HL-60 (cell line): ENCODE measurements at regions not wholly inside any gene's neighbourhood (a gene's known extent, or its start where the extent isn't known, plus 50 kb on each side); places are given as distances from the start of the nearest gene placed in this dataset.

Source experiments
- GABPA ChIP-seq: IDR thresholded peaks from 2 replicates; pipeline ENCODE4 v1.6.1; 2012; ENCODE audit warnings: low read depth
- POLR2AphosphoS5 ChIP-seq: IDR thresholded peaks from 2 replicates; pipeline ENCODE4 v1.6.1; 2012; ENCODE audit warnings: low read depth
- SPI1 ChIP-seq: IDR thresholded peaks from 2 replicates; pipeline ENCODE4 v1.6.1; 2012; ENCODE audit warnings: low read depth, mild to moderate bottlenecking, borderline replicate concordance
- TF ChIP-seq, protein P1 (sequence below): IDR thresholded peaks from one replicate; pipeline ENCODE4 v1.5.1; 2011; ENCODE audit warnings: low read length, control low read depth, inconsistent platforms; ENCODE audit not compliant: insufficient read depth
- TF ChIP-seq, protein P2 (sequence below): IDR thresholded peaks from 2 replicates; pipeline ENCODE4 v1.6.1; 2012; ENCODE audit warnings: low read depth; ENCODE audit not compliant: insufficient replicate concordance

DNA sequence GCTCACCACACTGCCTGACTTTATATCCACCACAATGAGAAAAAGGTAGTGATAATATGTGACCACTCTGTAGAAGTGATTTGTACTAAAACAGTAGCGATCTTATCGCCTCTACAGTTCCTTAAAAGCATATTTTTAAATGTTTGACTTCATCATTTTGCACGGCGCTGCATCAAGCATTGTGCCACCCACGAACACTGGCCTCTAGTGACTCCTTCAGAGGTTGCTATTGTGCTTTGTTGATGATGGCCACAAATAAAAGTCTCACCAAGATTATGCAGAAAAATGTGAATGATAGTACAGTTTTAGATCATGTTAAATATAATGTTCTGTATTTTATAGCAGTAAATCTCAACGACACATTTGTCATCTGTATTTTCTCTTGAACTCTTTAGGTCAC, 186.5 kb upstream of the NCAM2 start:
- TF ChIP-seq, protein P1, sequence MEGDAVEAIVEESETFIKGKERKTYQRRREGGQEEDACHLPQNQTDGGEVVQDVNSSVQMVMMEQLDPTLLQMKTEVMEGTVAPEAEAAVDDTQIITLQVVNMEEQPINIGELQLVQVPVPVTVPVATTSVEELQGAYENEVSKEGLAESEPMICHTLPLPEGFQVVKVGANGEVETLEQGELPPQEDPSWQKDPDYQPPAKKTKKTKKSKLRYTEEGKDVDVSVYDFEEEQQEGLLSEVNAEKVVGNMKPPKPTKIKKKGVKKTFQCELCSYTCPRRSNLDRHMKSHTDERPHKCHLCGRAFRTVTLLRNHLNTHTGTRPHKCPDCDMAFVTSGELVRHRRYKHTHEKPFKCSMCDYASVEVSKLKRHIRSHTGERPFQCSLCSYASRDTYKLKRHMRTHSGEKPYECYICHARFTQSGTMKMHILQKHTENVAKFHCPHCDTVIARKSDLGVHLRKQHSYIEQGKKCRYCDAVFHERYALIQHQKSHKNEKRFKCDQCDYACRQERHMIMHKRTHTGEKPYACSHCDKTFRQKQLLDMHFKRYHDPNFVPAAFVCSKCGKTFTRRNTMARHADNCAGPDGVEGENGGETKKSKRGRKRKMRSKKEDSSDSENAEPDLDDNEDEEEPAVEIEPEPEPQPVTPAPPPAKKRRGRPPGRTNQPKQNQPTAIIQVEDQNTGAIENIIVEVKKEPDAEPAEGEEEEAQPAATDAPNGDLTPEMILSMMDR: no peak
- TF ChIP-seq POLR2AphosphoS5 (no peak), GABPA (no peak), SPI1 (no peak)
- TF ChIP-seq, protein P2, sequence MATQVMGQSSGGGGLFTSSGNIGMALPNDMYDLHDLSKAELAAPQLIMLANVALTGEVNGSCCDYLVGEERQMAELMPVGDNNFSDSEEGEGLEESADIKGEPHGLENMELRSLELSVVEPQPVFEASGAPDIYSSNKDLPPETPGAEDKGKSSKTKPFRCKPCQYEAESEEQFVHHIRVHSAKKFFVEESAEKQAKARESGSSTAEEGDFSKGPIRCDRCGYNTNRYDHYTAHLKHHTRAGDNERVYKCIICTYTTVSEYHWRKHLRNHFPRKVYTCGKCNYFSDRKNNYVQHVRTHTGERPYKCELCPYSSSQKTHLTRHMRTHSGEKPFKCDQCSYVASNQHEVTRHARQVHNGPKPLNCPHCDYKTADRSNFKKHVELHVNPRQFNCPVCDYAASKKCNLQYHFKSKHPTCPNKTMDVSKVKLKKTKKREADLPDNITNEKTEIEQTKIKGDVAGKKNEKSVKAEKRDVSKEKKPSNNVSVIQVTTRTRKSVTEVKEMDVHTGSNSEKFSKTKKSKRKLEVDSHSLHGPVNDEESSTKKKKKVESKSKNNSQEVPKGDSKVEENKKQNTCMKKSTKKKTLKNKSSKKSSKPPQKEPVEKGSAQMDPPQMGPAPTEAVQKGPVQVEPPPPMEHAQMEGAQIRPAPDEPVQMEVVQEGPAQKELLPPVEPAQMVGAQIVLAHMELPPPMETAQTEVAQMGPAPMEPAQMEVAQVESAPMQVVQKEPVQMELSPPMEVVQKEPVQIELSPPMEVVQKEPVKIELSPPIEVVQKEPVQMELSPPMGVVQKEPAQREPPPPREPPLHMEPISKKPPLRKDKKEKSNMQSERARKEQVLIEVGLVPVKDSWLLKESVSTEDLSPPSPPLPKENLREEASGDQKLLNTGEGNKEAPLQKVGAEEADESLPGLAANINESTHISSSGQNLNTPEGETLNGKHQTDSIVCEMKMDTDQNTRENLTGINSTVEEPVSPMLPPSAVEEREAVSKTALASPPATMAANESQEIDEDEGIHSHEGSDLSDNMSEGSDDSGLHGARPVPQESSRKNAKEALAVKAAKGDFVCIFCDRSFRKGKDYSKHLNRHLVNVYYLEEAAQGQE: no peak
